H9 (cell line): ENCODE measurements at regions not wholly inside any gene's neighbourhood (a gene's known extent, or its start where the extent isn't known, plus 50 kb on each side); places are given as distances from the start of the nearest gene placed in this dataset.

Experiments used
- DNase-seq: peaks from one replicate; pipeline ENCODE4 v3.0.0-alpha.2; 2017
- H2AFZ ChIP-seq: one replicate; pipeline ENCODE4 v1.6.1; 2013; ENCODE audit warnings: mild to moderate bottlenecking, low read length, control low read depth, moderate library complexity
- H2AK5ac ChIP-seq: 2 replicates; pipeline ENCODE4 v1.6.1; 2013; ENCODE audit warnings: low read length, control low read depth, mixed read lengths; ENCODE audit not compliant: insufficient read length
- H2BK120ac ChIP-seq: one replicate; pipeline ENCODE4 v1.6.1; 2013; ENCODE audit warnings: low read depth, mild to moderate bottlenecking, low read length, control low read depth, inconsistent platforms; ENCODE audit not compliant: poor library complexity, severe bottlenecking
- H2BK12ac ChIP-seq: 2 replicates; pipeline ENCODE4 v1.6.1; 2013; ENCODE audit warnings: low read length, control low read depth, mixed read lengths, low read depth; ENCODE audit not compliant: insufficient read length
- H2BK15ac ChIP-seq: 2 replicates; pipeline ENCODE4 v1.6.1; 2013; ENCODE audit warnings: low read depth, low read length, control low read depth
- H2BK20ac ChIP-seq: one replicate; pipeline ENCODE4 v1.6.1; 2013; ENCODE audit warnings: low read depth, mild to moderate bottlenecking, low read length, control low read depth, inconsistent platforms; ENCODE audit not compliant: poor library complexity, severe bottlenecking
- H2BK5ac ChIP-seq: 2 replicates; pipeline ENCODE4 v1.6.1; 2013; ENCODE audit warnings: low read length, control low read depth, mixed read lengths; ENCODE audit not compliant: insufficient read length
- H3K14ac ChIP-seq: 2 replicates; pipeline ENCODE4 v1.6.1; 2013; ENCODE audit warnings: low read length, control low read depth; ENCODE audit not compliant: insufficient read depth
- H3K18ac ChIP-seq: 2 replicates; pipeline ENCODE4 v1.6.1; 2013; ENCODE audit warnings: low read depth, mild to moderate bottlenecking, mixed read lengths, low read length, control low read depth; ENCODE audit not compliant: insufficient read length
- H3K23ac ChIP-seq: 2 replicates; pipeline ENCODE4 v1.6.1; 2013; ENCODE audit warnings: low read length, control low read depth, mixed read lengths, low read depth; ENCODE audit not compliant: insufficient read length
- H3K23me2 ChIP-seq: 2 replicates; pipeline ENCODE4 v1.6.1; 2013; ENCODE audit warnings: low read depth, mild to moderate bottlenecking, mixed read lengths, low read length, control low read depth; ENCODE audit not compliant: insufficient read length, poor library complexity, severe bottlenecking
- H3K27ac ChIP-seq: 2 replicates; pipeline ENCODE4 v1.5.1; 2013; ENCODE audit warnings: low read length, control low read depth, mixed read lengths, low read depth; ENCODE audit not compliant: insufficient read length
- H3K27me3 ChIP-seq: 2 replicates; pipeline ENCODE4 v1.6.1; 2013; ENCODE audit warnings: low read length, control low read depth, inconsistent platforms; ENCODE audit not compliant: insufficient read depth
- H3K4ac ChIP-seq: 2 replicates; pipeline ENCODE4 v1.6.1; 2013; ENCODE audit warnings: low read depth, mild to moderate bottlenecking, control low read depth, inconsistent platforms, low read length, moderate library complexity
- H3K4me1 ChIP-seq: 2 replicates; pipeline ENCODE4 v1.6.1; 2013; ENCODE audit warnings: low read length, control low read depth, inconsistent platforms; ENCODE audit not compliant: insufficient read depth
- H3K4me2 ChIP-seq: 2 replicates; pipeline ENCODE4 v1.6.1; 2013; ENCODE audit warnings: low read length, control low read depth, mixed read lengths; ENCODE audit not compliant: insufficient read length, insufficient read depth
- H3K56ac ChIP-seq: 2 replicates; pipeline ENCODE4 v1.6.1; 2013; ENCODE audit warnings: low read depth, mild to moderate bottlenecking, mixed read lengths, low read length, control low read depth; ENCODE audit not compliant: insufficient read length
- H3K79me1 ChIP-seq: 2 replicates; pipeline ENCODE4 v1.6.1; 2013; ENCODE audit warnings: low read depth, mild to moderate bottlenecking, moderate library complexity, low read length, control low read depth, inconsistent platforms; ENCODE audit not compliant: insufficient read depth, poor library complexity, severe bottlenecking
- H3K79me2 ChIP-seq: 2 replicates; pipeline ENCODE4 v1.6.1; 2013; ENCODE audit warnings: low read length, control low read depth, inconsistent platforms; ENCODE audit not compliant: insufficient read depth
- H3K9ac ChIP-seq: 2 replicates; pipeline ENCODE4 v1.6.1; 2013; ENCODE audit warnings: low read length, control low read depth, mixed read lengths; ENCODE audit not compliant: insufficient read length; ENCODE audit errors: extremely low read depth
- H3K9me3 ChIP-seq: one replicate; pipeline ENCODE4 v1.6.1; 2013; ENCODE audit warnings: low read depth, low read length, inconsistent platforms; ENCODE audit not compliant: control insufficient read depth
- H3T11ph ChIP-seq: one replicate; pipeline ENCODE4 v1.6.1; 2013; ENCODE audit warnings: mild to moderate bottlenecking, low read length, control low read depth, inconsistent platforms
- H4K20me1 ChIP-seq: one replicate; pipeline ENCODE4 v1.6.1; 2013; ENCODE audit not compliant: control insufficient read depth, insufficient read length, insufficient read depth
- H4K5ac ChIP-seq: 2 replicates; pipeline ENCODE4 v1.6.1; 2013; ENCODE audit warnings: low read depth, mild to moderate bottlenecking, mixed read lengths, low read length, control low read depth; ENCODE audit not compliant: insufficient read length
- H4K8ac ChIP-seq: replicated peaks from 2 replicates; pipeline ENCODE4 v1.6.1; 2013; ENCODE audit warnings: low read length, control low read depth, mixed read lengths, low read depth; ENCODE audit not compliant: insufficient read length
- H4K91ac ChIP-seq: 2 replicates; pipeline ENCODE4 v1.6.1; 2013; ENCODE audit warnings: low read depth, mild to moderate bottlenecking, moderate library complexity, mixed read lengths, low read length, control low read depth; ENCODE audit not compliant: insufficient read length
- H3K27ac Mint-ChIP-seq, 3 experiments: 2 replicates in 2 of 3; 3 replicates in 1 of 3; pipeline ENCODE4 v1.8.0; 2020 to 2021; ENCODE audit warnings: mixed read lengths in 3 of 3, mild to moderate bottlenecking in 1 of 3, moderate library complexity in 1 of 3
- H3K27me3 Mint-ChIP-seq: 2 replicates; pipeline ENCODE4 v1.8.0; 2021; ENCODE audit warnings: low read depth, mild to moderate bottlenecking, moderate library complexity, mixed read lengths
- H3K36me3 Mint-ChIP-seq, 3 experiments: 2 replicates in 2 of 3; 3 replicates in 1 of 3; pipeline ENCODE4 v1.8.0; 2020 to 2021; ENCODE audit warnings: low read depth in 3 of 3, mixed read lengths in 3 of 3; ENCODE audit not compliant: insufficient read depth in 1 of 3
- H3K4me1 Mint-ChIP-seq, 2 experiments: 2 replicates each; pipeline ENCODE4 v1.8.0; 2020; ENCODE audit warnings: mixed read lengths in 2 of 2
- H3K4me3 Mint-ChIP-seq, 2 experiments: 2 replicates in 1 of 2; 3 replicates in 1 of 2; pipeline ENCODE4 v1.8.0; 2020 to 2021; ENCODE audit warnings: mild to moderate bottlenecking in 2 of 2, mixed read lengths in 2 of 2, moderate library complexity in 1 of 2
- H3K9me3 Mint-ChIP-seq, 2 experiments: 2 replicates in 1 of 2; 3 replicates in 1 of 2; pipeline ENCODE4 v1.8.0; 2020; ENCODE audit warnings: mild to moderate bottlenecking in 2 of 2, mixed read lengths in 2 of 2, moderate library complexity in 1 of 2
- WGBS: extraction: QIAGEN DNeasy Blood & Tissue Kit; methylation state at CpG from one replicate; pipeline ENCODE4 v1.1.7; 2013; ENCODE audit warnings: missing lambda C conversion rate, low lambda C conversion rate, mixed read lengths; ENCODE audit not compliant: insufficient read length; ENCODE audit errors: extremely low coverage; 5-methylcytosine and 5-hydroxymethylcytosine counted together
- TF ChIP-seq, protein P1 (sequence below): fragments of 200-600 bp; sonication (generic); conservative IDR thresholded peaks from 3 replicates; pipeline ENCODE4 v1.8.0; 2021; ENCODE audit warnings: antibody characterized with exemption, mild to moderate bottlenecking

GRCh38 chr16:7990626-7991260, 599.6 kb downstream of the TMEM114 start:
- no CpG with 5 or more reads among the region's 11 CpGs for WGBS
- H3K4me2 ChIP-seq: no peak overlapping the region
- H2AK5ac ChIP-seq: no peak overlapping the region
- H2BK12ac ChIP-seq: no peak overlapping the region
- no peaks in the 10 kb centered on the region for H3K79me1 ChIP-seq
- no peak overlapping the region for H3T11ph ChIP-seq
- H3K23me2 ChIP-seq: no peaks in the 10 kb centered on the region
- no peak overlapping the region for H4K91ac ChIP-seq
- H3K18ac ChIP-seq: no peak overlapping the region
- H3K14ac ChIP-seq: no peak overlapping the region
- H3K4me1 Mint-ChIP-seq: peaks cover 4 to 6% of the 10 kb centered on the region in 2 experiments
- no peaks in the 10 kb centered on the region for H3K9me3 Mint-ChIP-seq
- no peak overlapping the region for H2BK15ac ChIP-seq
- no peak overlapping the region for H3K4me3 Mint-ChIP-seq
- no peaks in the 10 kb centered on the region for H4K20me1 ChIP-seq
- no peak overlapping the region for H3K27ac Mint-ChIP-seq
- H3K27me3 ChIP-seq: no peaks in the 10 kb centered on the region
- TF ChIP-seq, protein P1, sequence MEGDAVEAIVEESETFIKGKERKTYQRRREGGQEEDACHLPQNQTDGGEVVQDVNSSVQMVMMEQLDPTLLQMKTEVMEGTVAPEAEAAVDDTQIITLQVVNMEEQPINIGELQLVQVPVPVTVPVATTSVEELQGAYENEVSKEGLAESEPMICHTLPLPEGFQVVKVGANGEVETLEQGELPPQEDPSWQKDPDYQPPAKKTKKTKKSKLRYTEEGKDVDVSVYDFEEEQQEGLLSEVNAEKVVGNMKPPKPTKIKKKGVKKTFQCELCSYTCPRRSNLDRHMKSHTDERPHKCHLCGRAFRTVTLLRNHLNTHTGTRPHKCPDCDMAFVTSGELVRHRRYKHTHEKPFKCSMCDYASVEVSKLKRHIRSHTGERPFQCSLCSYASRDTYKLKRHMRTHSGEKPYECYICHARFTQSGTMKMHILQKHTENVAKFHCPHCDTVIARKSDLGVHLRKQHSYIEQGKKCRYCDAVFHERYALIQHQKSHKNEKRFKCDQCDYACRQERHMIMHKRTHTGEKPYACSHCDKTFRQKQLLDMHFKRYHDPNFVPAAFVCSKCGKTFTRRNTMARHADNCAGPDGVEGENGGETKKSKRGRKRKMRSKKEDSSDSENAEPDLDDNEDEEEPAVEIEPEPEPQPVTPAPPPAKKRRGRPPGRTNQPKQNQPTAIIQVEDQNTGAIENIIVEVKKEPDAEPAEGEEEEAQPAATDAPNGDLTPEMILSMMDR: no peak
- H3K56ac ChIP-seq: no peak overlapping the region
- no peaks in the 10 kb centered on the region for H3K79me2 ChIP-seq
- no peak overlapping the region for H3K23ac ChIP-seq
- DNase-seq: no peak
- H3K4ac ChIP-seq: no peak overlapping the region
- H3K36me3 Mint-ChIP-seq: no peaks in the 10 kb centered on the region
- no peak overlapping the region for H3K27ac ChIP-seq
- no peak overlapping the region for H4K8ac ChIP-seq
- H2BK20ac ChIP-seq: no peak overlapping the region
- H3K9me3 ChIP-seq: no peaks in the 10 kb centered on the region
- no peak overlapping the region for H3K9ac ChIP-seq
- no peak overlapping the region for H4K5ac ChIP-seq
- no peak overlapping the region for H2AFZ ChIP-seq
- H2BK120ac ChIP-seq: no peak overlapping the region
- no peak overlapping the region for H2BK5ac ChIP-seq
- H3K4me1 ChIP-seq: no peaks in the 10 kb centered on the region
- no peaks in the 10 kb centered on the region for H3K27me3 Mint-ChIP-seq
